HepG2 (cell line): ENCODE measurements at regions not wholly inside any gene's neighbourhood (a gene's known extent, or its start where the extent isn't known, plus 50 kb on each side); places are given as distances from the start of the nearest gene placed in this dataset.
"Not testable (repeated sequence)": the region's sequence is repeated elsewhere in the genome, so short reads cannot be mapped to it uniquely, and the experiment has no call there.

Experiments used
- CTCF ChIP-seq: sonication (generic); formaldehyde crosslinking; IDR thresholded peaks from 2 replicates; pipeline ENCODE4 v1.5.0; 2020; ENCODE audit warnings: mild to moderate bottlenecking, missing genetic modification reagents, moderate library complexity
- EZH2 ChIP-seq: conservative IDR thresholded peaks from 2 replicates; pipeline ENCODE4 v1.6.1; 2012; ENCODE audit warnings: mild to moderate bottlenecking, low read depth, low read length, moderate library complexity
- GABPB1 ChIP-seq: IDR thresholded peaks from 2 replicates; pipeline ENCODE4 v1.6.1; 2016; ENCODE audit warnings: mild to moderate bottlenecking, missing genetic modification reagents, moderate library complexity, missing compliant biosample characterization
- JUNB ChIP-seq: sonication (generic); formaldehyde crosslinking; IDR thresholded peaks from 2 replicates; pipeline ENCODE4 v1.8.0; 2022; ENCODE audit warnings: missing genetic modification reagents, mild to moderate bottlenecking, borderline replicate concordance
- KDM2A ChIP-seq: sonication (generic); formaldehyde crosslinking; IDR thresholded peaks from 2 replicates; pipeline ENCODE4 v1.4.0; 2020; ENCODE audit warnings: low read depth, missing genetic modification reagents, borderline replicate concordance
- NFYB ChIP-seq: sonication (generic); formaldehyde crosslinking; IDR thresholded peaks from 2 replicates; pipeline ENCODE4 v1.4.0; 2020; ENCODE audit warnings: missing genetic modification reagents
- RAD21 ChIP-seq: fragments of 450-650 bp; formaldehyde crosslinking; IDR thresholded peaks from 2 replicates; pipeline ENCODE4 v1.5.0; 2020; ENCODE audit warnings: mild to moderate bottlenecking
- RXRA ChIP-seq: sonication (generic); formaldehyde crosslinking; IDR thresholded peaks from 2 replicates; pipeline ENCODE4 v1.5.1; 2020; ENCODE audit warnings: missing genetic modification reagents
- TRIM24 ChIP-seq: sonication (generic); formaldehyde crosslinking; IDR thresholded peaks from 2 replicates; pipeline ENCODE4 v1.8.0; 2022; ENCODE audit warnings: mild to moderate bottlenecking, missing genetic modification reagents
- ZBTB33 ChIP-seq: sonication (generic); formaldehyde crosslinking; IDR thresholded peaks from 2 replicates; pipeline ENCODE4 v1.4.0; 2020; ENCODE audit warnings: missing genetic modification reagents
- ZBTB49 ChIP-seq: sonication (generic); formaldehyde crosslinking; IDR thresholded peaks from 2 replicates; pipeline ENCODE4 v1.4.0; 2020; ENCODE audit warnings: missing genetic modification reagents, borderline replicate concordance
- ZNF34 ChIP-seq: sonication (generic); formaldehyde crosslinking; IDR thresholded peaks from 2 replicates; pipeline ENCODE4 v1.4.0; 2020; ENCODE audit warnings: mild to moderate bottlenecking, missing genetic modification reagents, borderline replicate concordance
- ZNF678 ChIP-seq: sonication (generic); formaldehyde crosslinking; IDR thresholded peaks from 2 replicates; pipeline ENCODE4 v1.4.0; 2020; ENCODE audit warnings: mild to moderate bottlenecking, missing genetic modification reagents

GRCh38 chr6:170146131-170146530 is 144.7 kb downstream of the DLL1 start:
- not testable (repeated sequence) for TF ChIP-seq ZNF34 (CRISPR knock-in tag); KDM2A; GABPB1 (CRISPR knock-in tag); CTCF (CRISPR knock-in tag); ZNF678; ZBTB49 (CRISPR knock-in tag); RXRA (CRISPR knock-in tag); NFYB; RAD21; JUNB (CRISPR knock-in tag); EZH2; TRIM24 (CRISPR knock-in tag); ZBTB33
